D721Med (cell line): ENCODE measurements at regions not wholly inside any gene's neighbourhood (a gene's known extent, or its start where the extent isn't known, plus 50 kb on each side); places are given as distances from the start of the nearest gene placed in this dataset.

Experiments used
- DNase-seq: peaks from one replicate; pipeline ENCODE4 v3.0.0; 2011; ENCODE audit warnings: low spot score; ENCODE audit not compliant: insufficient read length
- FAIRE-seq: peaks from 2 replicates; lab custom pipeline; 2011; peaks lifted over from hg19 to GRCh38; lab: Jason Lieb, UNC
- CTCF ChIP-seq: IDR thresholded peaks from 2 replicates; pipeline ENCODE4 v1.5.1; 2012; ENCODE audit warnings: mild to moderate bottlenecking, control low read depth; ENCODE audit not compliant: insufficient read depth; ENCODE audit errors: missing control alignments

GRCh38 chr1:58904299-58905125 is 120.7 kb upstream of the JUN start:
- FAIRE-seq, result no peak
- no peak for DNase-seq
- TF ChIP-seq CTCF, result no peak

- FAIRE-seq (no peak), DNase-seq (no peak)
- TF ChIP-seq CTCF, result no peak
Measured at GRCh38 chr1:58905126-58905490, 121.3 kb upstream of the JUN start.

- no peak for DNase-seq
Measured at GRCh38 chr1:58905628-58906221, 121.9 kb upstream of the JUN start.

GRCh38 chr1:58907398-58907797 is 123.6 kb upstream of the JUN start:
- DNase-seq (no peak), FAIRE-seq (no peak)
- no peak for TF ChIP-seq CTCF

More at GRCh38 chr1:58905628-58906221, 121.9 kb upstream of the JUN start:
- no peak for TF ChIP-seq CTCF
- no peak for FAIRE-seq

- DNase-seq (no peak), FAIRE-seq (no peak)
- TF ChIP-seq CTCF, result no peak
Measured at GRCh38 chr1:58908561-58909560, 125.0 kb upstream of the JUN start.

GRCh38 chr1:58909914-58910681 is 126.3 kb upstream of the JUN start:
- TF ChIP-seq CTCF, result no peak
- DNase-seq, result no peak
- FAIRE-seq, result no peak
